ENCODE measurements at regions not wholly inside any gene's neighbourhood (a gene's known extent, or its start where the extent isn't known, plus 50 kb on each side); places are given as distances from the start of the nearest gene placed in this dataset.

- no peak for DNase-seq
Observed at GRCh38 chr1:195019385-195019784, 1588.9 kb downstream of the KCNT2 start.

DNA sequence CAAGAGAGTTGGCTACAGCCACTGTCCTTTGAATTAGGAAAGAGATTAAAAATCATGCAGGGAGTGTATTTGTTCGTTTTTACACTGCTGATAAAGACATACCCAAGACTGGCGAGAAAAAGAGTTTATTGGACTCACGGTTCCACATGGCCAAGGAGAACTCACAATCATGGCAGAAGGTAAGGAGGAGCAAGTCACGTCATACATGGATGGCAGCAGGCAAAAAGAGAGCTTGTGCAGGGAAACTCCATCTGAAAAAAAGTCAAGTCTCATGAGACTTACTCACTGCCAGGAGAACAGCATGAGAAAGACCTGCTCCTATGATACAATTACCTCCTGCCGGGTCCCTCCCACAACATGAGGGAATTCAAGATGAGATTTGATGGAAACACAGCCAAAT is 1595.2 kb downstream of the KCNT2 start:
- DNase-seq = no peak

DNA sequence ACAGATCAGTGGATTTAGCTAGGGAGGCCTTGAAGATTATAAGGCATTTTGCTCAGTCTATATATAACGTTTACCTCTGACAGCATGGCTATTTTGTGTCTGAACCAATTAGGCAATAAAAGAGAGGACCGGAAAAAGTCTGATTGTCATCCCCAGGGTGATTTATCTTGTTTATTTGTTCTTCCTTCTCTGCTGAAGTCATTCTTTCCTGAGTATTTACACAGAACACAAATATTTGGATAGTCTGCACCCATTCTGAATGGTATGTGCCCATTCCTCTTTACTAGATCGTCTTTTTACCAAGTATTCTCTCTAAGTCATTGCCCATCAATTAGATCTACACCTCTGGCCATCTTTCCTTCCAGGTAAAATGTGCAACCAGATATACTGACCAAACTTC is 1602.9 kb downstream of the KCNT2 start:
- DNase-seq = no peak

- no peak for DNase-seq
Observed at GRCh38 chr1:194990483-194990882, 1617.8 kb downstream of the KCNT2 start.

DNA sequence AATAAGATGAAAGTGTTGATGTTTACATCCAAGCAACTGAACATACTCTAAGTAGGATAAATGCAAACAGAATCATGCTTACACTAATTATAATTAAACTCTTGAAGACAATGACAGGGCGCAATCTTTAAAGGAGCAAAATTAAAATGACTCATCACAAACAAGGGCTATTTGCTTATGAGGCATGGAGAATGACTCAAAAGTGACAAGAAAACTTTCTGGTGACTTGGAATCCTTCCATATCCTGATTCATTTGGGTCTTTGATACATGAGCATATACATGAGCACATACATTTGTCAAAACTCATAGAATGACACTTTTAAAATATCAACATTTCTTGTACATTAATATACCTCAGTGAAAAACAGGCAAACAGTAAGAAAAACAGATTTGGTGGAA is 1632.3 kb downstream of the KCNT2 start:
- no peak for DNase-seq

- no peak for DNase-seq
Observed at GRCh38 chr1:194968916-194969315, 1639.3 kb downstream of the KCNT2 start.

DNA sequence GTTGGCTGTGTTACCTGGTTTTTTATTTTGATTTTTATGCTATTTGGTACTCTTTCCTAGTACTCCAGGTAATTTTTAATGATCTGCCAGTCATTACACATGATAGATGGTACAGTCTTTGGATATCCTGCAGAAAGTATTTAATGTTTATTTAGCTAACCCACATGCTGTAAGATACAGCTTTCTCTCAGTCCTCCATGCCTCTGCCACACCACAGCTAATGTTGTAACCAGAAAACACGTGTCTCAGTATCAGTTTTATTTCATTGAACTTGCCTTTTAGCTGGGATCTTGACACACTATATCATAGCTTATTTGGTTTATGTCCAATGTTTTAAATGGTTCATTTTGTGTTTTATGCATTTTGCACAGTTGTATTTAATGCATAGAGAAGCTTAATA is 1648.4 kb downstream of the KCNT2 start:
- no peak for DNase-seq

- DNase-seq = no peak
Observed at GRCh38 chr1:194952171-194952570, 1656.1 kb downstream of the KCNT2 start.

GRCh38 chr1:194950584-194950983 is 1657.7 kb downstream of the KCNT2 start:
- no peak for DNase-seq

DNA sequence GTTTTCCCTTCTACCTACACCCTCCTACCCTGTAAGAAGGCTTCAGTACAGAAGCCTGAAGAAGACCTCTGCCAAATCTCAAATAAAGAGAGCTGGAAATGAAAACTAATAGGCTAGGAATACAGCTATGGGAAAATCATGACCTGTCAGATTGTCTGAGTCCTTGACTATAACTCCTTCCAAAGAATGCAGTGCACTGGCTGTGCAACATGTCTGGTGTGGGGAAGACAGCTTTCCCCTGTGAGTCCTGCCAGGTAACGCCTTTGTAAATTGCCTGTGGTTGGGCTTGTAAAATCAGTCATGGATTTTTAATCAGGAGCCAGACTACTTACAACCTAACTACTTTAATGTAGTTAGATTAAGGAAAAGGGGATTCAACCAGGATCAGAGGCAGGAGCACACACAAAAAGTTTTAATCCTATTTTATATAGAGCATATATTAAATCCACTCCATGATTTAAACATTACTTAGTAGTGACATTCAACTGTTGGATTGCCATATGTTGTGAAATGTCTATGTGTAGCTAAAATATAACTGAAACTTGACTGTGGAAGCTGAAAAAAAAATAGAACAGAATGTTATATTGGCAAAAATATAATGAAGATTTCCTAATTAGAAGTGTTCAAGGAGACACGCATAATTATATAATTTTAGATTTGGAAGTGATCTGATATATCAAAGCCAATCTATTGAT is 1667.8 kb downstream of the KCNT2 start:
- no peak for DNase-seq

GRCh38 chr1:194935864-194936263 is 1672.4 kb downstream of the KCNT2 start:
- no peak for DNase-seq

- DNase-seq = no peak
Observed at GRCh38 chr1:194931166-194931565, 1677.1 kb downstream of the KCNT2 start.

DNA sequence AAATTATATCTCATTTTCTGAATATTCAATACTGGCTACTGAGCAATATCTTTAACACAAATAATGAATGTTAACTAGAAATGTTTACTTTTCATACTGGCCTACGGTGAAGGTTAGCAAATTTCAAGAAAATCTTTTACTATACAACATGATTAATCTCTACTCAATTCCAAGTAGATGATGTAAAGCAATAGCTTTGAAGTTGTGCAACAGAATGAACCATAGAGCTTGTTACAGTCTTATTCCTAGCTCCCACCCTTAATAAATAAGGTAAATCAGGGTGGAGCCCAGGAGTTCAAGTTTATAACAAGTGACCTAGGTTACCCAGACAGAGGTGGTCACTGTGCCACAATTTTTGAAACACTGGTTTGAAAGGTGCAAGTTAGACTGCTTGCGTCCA is 1678.1 kb downstream of the KCNT2 start:
- DNase-seq = no peak

DNA sequence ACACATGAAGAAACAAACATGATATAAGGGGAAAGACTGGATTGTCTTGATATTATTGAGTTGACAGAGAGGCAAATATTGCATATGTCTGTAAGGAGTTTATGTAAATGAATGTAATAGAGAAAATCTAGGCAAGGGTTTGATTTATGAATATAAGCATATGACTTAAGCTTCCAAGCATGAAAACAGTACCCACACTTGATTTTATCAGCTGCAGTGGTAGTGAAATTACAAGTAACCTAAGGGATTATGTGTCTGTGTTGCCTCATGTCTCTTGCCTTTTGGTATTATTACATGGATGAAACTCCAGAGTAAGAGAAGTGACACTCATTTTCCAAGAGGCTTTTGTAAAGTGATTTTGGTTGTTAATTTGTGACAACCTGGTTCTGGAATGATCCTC is 1678.9 kb downstream of the KCNT2 start:
- no peak for DNase-seq

DNA sequence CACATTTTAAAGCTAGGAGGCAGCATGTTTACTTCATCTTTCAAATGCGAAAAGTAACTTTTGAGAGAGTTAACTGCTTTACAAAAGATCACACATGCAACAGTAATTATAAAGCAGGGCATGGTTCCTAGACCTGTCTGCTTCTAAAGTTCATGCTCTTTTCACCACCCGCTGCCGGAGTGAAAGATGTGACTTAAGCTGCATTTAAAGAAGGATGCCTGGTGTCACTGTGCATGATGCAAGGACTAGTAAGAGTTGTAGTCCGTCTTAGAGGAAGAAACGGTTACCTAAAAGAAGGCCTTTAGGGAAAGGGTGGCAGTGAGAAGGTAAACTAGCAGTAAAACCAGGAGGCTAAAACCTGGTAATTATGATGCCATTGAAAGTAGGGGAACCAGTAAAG is 1689.1 kb downstream of the KCNT2 start:
- no peak for DNase-seq

DNA sequence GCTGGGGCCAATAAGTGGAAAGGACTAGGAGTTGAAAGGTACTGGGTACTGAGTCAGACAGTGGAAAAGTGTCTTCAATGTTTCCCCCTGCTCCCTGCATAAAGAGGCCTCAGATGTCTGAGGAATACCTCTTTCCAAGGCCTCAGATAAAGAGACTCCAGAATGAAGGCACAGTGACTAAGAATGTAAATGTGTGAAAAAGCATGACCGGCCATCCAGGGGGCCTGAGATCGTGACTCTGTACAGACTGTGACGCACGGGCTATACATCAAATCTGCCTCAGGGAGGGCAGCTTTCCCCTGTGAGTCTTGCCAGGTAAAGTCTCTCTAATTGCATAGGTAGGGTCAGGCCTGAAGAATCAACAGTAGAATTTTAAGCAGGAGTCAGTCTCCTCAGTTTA is 1690.5 kb downstream of the KCNT2 start:
- DNase-seq = no peak

DNA sequence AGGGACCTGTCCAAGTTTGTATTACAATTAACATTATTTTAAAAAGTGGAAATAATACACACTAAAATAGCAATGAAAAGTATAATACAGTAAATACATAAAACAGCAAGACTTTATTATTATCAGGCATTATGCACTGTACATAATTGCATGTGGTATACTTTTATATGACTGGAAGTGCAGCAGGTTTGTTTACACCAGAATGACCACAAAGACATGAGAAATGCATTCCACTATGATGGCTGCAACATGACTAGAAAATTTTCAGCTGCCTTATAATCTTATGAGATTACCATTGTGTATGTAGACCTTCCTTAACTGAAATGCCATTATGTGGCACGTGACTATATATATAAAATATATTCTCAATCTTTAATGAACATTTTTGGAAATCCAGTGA is 1699.6 kb downstream of the KCNT2 start:
- no peak for DNase-seq

- DNase-seq = no peak
Observed at GRCh38 chr1:194903524-194903923, 1704.7 kb downstream of the KCNT2 start.

DNA sequence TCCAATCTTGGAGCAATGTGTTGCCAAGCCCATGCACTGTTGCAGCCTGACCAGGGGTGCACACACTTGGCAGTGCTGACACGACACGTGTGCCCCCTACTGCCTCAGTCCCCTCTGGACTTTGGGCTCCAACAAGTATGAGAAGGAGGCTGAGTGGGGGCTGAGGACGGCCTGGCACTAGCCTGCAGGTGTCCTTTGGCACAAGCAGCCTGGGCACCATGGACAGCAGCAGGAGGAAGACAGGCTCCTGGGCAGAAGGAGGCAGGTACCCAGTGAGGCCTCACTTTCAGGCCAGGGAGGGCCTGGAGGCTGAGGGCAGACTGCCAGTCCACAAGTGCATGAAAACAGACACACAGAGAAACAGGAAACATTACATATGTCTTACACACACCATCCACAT is 1702.9 kb upstream of the B3GALT2 start:
- DNase-seq = no peak

- DNase-seq = no peak
Observed at GRCh38 chr1:194870860-194871259, 1684.4 kb upstream of the B3GALT2 start.

DNA sequence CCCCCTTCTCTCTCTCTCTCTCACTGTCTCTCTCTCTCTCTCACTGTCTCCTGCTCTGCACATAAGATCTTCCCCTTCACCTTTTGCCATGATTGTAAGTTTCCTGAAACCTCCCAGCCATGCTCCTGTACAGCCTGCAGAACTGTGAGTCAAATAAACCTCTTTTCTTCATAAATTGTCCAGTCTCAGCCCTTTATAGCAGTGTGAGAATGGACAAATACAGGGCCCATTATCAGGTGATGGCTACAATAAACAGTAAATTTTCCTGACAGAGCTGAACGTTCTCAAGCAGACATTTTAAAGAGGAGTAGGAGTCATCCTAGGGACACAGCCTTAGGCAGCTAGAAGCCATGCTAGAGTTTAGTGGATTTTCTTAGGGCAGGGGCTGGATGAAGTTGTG is 1679.7 kb upstream of the B3GALT2 start:
- DNase-seq = no peak

DNA sequence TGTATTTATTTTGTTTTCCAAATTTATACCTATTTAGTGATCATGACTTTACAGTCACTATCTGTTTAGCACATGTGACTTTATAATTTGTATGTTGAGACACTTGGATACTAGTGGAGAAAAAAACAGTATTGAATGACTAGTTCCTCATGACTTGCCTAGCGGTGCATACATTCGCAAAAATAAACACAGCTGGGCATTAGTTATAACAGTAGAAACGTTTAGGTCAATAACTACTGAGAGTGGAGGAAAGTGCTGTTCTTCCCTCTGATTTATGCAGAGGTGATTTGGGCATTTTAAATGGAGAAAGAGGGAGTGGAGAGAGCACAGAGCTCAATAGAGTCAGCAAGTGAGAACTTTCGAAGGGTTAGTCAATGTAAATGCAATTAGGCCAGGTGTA is 1679.0 kb upstream of the B3GALT2 start:
- no peak for DNase-seq

- no peak for DNase-seq
Observed at GRCh38 chr1:194862129-194862528, 1675.7 kb upstream of the B3GALT2 start.

DNA sequence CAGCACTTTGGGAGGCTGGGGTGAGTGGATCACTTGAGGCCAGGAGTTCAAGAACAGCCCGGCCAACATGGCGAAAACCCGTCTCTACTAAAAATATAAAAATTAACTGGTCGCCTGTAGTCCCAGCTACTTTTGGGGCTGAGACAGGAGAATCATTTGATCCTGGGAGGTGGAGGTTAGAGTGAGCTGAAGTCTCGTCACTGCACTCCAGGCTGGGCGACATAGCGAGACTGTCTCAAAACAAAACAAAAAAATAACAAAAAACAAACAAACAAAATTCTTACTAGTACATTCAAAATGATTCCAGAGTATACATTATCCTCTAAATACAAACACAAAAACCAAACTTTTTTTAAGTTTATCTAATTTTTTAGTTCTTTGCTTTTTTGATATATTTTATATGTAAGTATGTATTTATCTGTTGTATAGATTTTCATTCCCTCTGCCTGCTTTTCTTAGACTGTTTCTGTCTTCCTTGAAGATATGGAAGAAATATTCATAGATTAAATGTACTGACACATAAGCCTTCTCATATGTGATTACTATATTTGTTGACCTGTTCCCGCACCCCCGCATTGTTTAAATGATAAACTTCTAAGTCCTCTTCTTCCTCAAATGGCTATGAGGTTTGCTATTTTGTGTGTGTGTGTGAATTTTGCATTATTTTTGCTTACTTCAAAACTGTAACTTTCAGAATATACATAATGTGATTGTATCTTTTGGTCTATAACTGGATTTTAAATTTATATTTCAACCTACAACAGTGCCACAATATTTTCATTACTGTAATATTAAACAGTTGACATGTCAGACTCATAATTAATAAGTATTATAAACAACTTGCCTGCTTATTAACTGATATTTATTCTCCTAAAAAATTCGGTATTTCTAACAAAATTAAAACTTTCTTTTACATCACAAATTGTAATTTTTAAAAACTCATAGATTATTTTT is 1674.1 kb upstream of the B3GALT2 start:
- no peak for DNase-seq
